ENCODE measurements at regions not wholly inside any gene's neighbourhood (a gene's known extent, or its start where the extent isn't known, plus 50 kb on each side); places are given as distances from the start of the nearest gene placed in this dataset.
"Not testable (repeated sequence)": the region's sequence is repeated elsewhere in the genome, so short reads cannot be mapped to it uniquely, and the experiment has no call there.

DNA sequence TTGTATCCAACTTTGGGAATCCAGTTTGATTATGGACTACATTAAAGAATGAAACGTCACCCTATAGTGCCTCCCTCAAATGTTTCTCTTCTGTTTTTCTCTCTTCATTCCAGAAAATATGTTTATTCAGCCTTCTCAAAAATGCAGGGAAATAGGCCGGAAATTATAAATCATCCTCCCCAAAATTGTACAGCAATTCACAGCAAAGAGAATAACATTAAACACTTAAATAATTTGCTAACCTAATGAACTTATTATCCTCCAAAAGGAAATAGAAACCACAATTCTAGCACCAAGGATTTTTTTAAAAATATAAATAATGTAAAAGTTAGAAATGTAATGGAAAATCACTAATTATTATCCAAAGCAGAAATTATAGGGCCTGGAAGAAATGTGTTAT lies 115.9 kb upstream of the CCNG1 start:
- no peaks in the 10 kb centered on the region for H3K27me3 ChIP-seq (ENCODE audit: control insufficient read depth, insufficient read depth, low read length)
- H2AFZ ChIP-seq (ENCODE audit: low read length): no peak overlapping the region
- no peaks in the 10 kb centered on the region for H3K79me2 ChIP-seq (ENCODE audit: control insufficient read depth, insufficient read depth, low read length)
- H3K27ac ChIP-seq (ENCODE audit: insufficient read depth, low read length): no peak overlapping the region
- H3K9ac ChIP-seq (ENCODE audit: insufficient read depth, low read length): no peak overlapping the region
- no peaks in the 10 kb centered on the region for H4K20me1 ChIP-seq (ENCODE audit: control insufficient read depth, extremely low read depth, insufficient read depth, low read length)
- no peak overlapping the region for H3K4me2 ChIP-seq (ENCODE audit: extremely low read depth, insufficient read depth, low read length)
- H3K4me3 ChIP-seq (replicated peaks in 1 of 4; ENCODE audit: control extremely low read depth in 1 of 4, insufficient read depth in 1 of 4, low read depth in 3 of 4, low read length in 4 of 4): no peak overlapping the region
- no peaks in the 10 kb centered on the region for H3K9me3 ChIP-seq (ENCODE audit: control insufficient read depth, insufficient read depth, low read depth, low read length)
- DNase-seq (ENCODE audit: low read depth in 2 of 2): no peak
- no peak for TF ChIP-seq EZH2 (IDR thresholded peaks at IDR 0.05; ENCODE audit: low read length, missing control alignments)
- TF ChIP-seq, protein P1, sequence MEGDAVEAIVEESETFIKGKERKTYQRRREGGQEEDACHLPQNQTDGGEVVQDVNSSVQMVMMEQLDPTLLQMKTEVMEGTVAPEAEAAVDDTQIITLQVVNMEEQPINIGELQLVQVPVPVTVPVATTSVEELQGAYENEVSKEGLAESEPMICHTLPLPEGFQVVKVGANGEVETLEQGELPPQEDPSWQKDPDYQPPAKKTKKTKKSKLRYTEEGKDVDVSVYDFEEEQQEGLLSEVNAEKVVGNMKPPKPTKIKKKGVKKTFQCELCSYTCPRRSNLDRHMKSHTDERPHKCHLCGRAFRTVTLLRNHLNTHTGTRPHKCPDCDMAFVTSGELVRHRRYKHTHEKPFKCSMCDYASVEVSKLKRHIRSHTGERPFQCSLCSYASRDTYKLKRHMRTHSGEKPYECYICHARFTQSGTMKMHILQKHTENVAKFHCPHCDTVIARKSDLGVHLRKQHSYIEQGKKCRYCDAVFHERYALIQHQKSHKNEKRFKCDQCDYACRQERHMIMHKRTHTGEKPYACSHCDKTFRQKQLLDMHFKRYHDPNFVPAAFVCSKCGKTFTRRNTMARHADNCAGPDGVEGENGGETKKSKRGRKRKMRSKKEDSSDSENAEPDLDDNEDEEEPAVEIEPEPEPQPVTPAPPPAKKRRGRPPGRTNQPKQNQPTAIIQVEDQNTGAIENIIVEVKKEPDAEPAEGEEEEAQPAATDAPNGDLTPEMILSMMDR (conservative IDR thresholded peaks at IDR 0.05 in 1 of 2, IDR thresholded peaks at IDR 0.05 in 1 of 2; ENCODE audit: low read depth in 1 of 2, low read length in 2 of 2): no peak
- no peaks in the 10 kb centered on the region for H3K36me3 ChIP-seq (ENCODE audit: control insufficient read depth, insufficient read depth, low read length)
- no peaks in the 10 kb centered on the region for H3K4me1 ChIP-seq (ENCODE audit: control insufficient read depth, extremely low read depth, insufficient read depth, low read length)

DNA sequence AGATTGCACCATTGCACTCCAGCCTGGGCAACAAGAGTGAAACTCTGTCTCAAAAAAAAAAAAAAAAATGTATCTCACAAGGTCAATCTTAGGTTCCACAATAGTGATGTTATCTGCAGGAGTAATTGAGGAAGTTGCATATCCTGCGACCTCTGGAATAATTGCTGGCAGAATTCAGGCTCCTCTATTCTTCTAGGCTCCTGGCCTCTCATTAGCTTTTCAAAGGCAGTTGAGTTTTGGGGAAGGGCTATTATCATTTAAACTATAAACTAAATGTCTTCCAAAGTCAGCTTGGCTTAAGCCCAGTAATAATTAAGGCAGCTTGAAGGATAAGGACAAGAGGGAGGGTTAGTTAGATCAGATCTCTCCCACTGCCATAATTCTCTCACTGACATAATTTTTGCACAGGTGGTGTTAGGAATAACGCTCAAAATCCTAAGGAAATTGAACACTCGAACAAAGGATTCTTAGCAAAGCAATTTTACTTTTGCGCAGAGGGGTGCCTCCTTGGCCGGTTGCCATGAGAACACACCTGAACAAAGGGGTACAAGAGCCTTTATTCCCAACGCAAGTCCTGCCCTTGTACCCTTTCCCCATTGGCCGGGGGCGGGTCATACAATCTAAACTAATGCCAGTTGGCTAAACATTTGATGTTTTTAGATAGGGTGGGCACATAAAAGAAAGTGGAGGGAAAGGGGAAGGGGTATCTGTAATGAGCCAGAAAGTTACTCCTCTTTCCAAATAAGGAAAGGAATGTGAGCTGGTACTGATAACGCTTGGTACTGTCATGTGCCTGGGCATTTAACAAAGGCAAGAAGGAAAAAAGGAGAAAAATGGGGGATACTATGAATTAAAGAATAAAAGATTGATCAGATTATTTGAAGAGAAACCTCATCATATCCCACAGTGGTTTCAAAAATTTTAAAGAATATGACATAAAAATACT lies 106.4 kb upstream of the CCNG1 start:
- Histone ChIP-seq H3K4me1 (ENCODE audit: control insufficient read depth, extremely low read depth, insufficient read depth, low read length) (no peaks in the 10 kb centered on the region), H3K27ac (ENCODE audit: insufficient read depth, low read length) (no peak overlapping the region), H3K9me3 (ENCODE audit: control insufficient read depth, insufficient read depth, low read depth, low read length) (no peaks in the 10 kb centered on the region), H3K27me3 (ENCODE audit: control insufficient read depth, insufficient read depth, low read length) (no peaks in the 10 kb centered on the region), H3K36me3 (ENCODE audit: control insufficient read depth, insufficient read depth, low read length) (no peaks in the 10 kb centered on the region), H3K4me3 (replicated peaks in 1 of 4; ENCODE audit: control extremely low read depth in 1 of 4, insufficient read depth in 1 of 4, low read depth in 3 of 4, low read length in 4 of 4) (no peak overlapping the region), H3K9ac (ENCODE audit: insufficient read depth, low read length) (no peak overlapping the region), H3K4me2 (ENCODE audit: extremely low read depth, insufficient read depth, low read length) (no peak overlapping the region), H4K20me1 (ENCODE audit: control insufficient read depth, extremely low read depth, insufficient read depth, low read length) (no peaks in the 10 kb centered on the region), H2AFZ (ENCODE audit: low read length) (no peak overlapping the region), H3K79me2 (ENCODE audit: control insufficient read depth, insufficient read depth, low read length) (no peaks in the 10 kb centered on the region)
- no peak for DNase-seq (ENCODE audit: low read depth in 2 of 2)
- TF ChIP-seq EZH2 (IDR thresholded peaks at IDR 0.05; ENCODE audit: low read length, missing control alignments): no peak
- TF ChIP-seq, protein P1 (conservative IDR thresholded peaks at IDR 0.05 in 1 of 2, IDR thresholded peaks at IDR 0.05 in 1 of 2; ENCODE audit: low read depth in 1 of 2, low read length in 2 of 2): no peak

DNA sequence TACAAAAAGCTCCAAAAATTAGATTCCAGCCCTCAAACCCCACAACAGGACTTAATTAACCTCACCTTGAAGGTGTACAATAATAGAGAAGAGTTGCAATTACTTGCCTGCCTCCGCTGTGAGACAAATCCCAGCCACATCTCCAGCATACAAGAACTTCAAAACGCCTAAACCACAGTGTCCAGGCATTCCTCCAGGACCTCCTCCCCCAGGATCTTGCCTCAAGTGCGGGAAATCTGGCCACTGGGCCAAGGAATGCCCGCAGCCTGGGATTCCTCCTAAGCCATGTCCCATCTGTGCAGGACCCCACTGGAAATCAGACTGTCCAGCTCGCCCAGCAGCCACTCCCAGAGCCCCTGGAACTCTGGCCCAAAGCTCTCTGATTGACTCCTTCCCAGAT lies 101.3 kb upstream of the CCNG1 start:
- not testable (repeated sequence) for H3K36me3 ChIP-seq (ENCODE audit: control insufficient read depth, insufficient read depth, low read length); H3K4me1 ChIP-seq (ENCODE audit: control insufficient read depth, extremely low read depth, insufficient read depth, low read length); H3K27me3 ChIP-seq (ENCODE audit: control insufficient read depth, insufficient read depth, low read length); H3K4me2 ChIP-seq (ENCODE audit: extremely low read depth, insufficient read depth, low read length); H3K79me2 ChIP-seq (ENCODE audit: control insufficient read depth, insufficient read depth, low read length); H4K20me1 ChIP-seq (ENCODE audit: control insufficient read depth, extremely low read depth, insufficient read depth, low read length); H3K9me3 ChIP-seq (ENCODE audit: control insufficient read depth, insufficient read depth, low read depth, low read length); H3K9ac ChIP-seq (ENCODE audit: insufficient read depth, low read length); H3K27ac ChIP-seq (ENCODE audit: insufficient read depth, low read length); H2AFZ ChIP-seq (ENCODE audit: low read length); H3K4me3 ChIP-seq (replicated peaks in 1 of 4; ENCODE audit: control extremely low read depth in 1 of 4, insufficient read depth in 1 of 4, low read depth in 3 of 4, low read length in 4 of 4)
- peak in 1 of 2 donors; percentile 21 for DNase-seq (ENCODE audit: low read depth in 2 of 2)
